GM12878 (cell line): ENCODE measurements at regions not wholly inside any gene's neighbourhood (a gene's known extent, or its start where the extent isn't known, plus 50 kb on each side); places are given as distances from the start of the nearest gene placed in this dataset.

Experiments used
- ATAC-seq: fragments of 200-7000 bp; cut with Tn5 transposase; 3 replicates; pipeline ENCODE4 v1.9.1; 2020; ENCODE audit warnings: mild to moderate bottlenecking, moderate library complexity
- BruUV-seq: library from RNA; stranded (reverse); fragments of 400-500 nt; replicated peaks from 2 replicates; lab custom pipeline; 2021; lab: Mats Ljungman, UMichigan
- CTCF ChIA-PET: fragments of 300-600 bp; sonication (Branson Sonifier 250); formaldehyde crosslinking; extraction: SDS; loops from one replicate; lab custom pipeline; 2021; ENCODE audit warnings: inconsistent platforms; lab: Yijun Ruan, JAX
- POLR2A ChIA-PET: fragments of 350-600 bp; formaldehyde crosslinking; extraction: SDS; loops from one replicate; lab custom pipeline; 2021; ENCODE audit warnings: inconsistent platforms; lab: Charles Lee
- RAD21 ChIA-PET: fragments of 300-600 bp; sonication (Branson Sonifier 250); formaldehyde crosslinking; loops from one replicate; lab custom pipeline; 2023; ENCODE audit warnings: antibody characterized with exemption; ENCODE audit not compliant: unreplicated experiment; lab: Charles Lee
- SMC1A ChIA-PET: fragments of 300-600 bp; sonication (Branson Sonifier 250); formaldehyde crosslinking; loops from one replicate; lab custom pipeline; 2023; ENCODE audit not compliant: unreplicated experiment, uncharacterized antibody; lab: Charles Lee
- DNase-seq: peaks from one replicate; pipeline ENCODE4 v3.0.0-alpha.2; 2011; ENCODE audit warnings: low read depth, low spot score
- FAIRE-seq: peaks from 3 replicates; lab custom pipeline; 2011; peaks lifted over from hg19 to GRCh38; lab: Jason Lieb, UNC
- H2AFZ ChIP-seq: 2 replicates; pipeline ENCODE4 v1.6.0; 2011; ENCODE audit warnings: low read depth, low read length, control low read depth; ENCODE audit not compliant: control insufficient read depth
- H3K27ac ChIP-seq: 2 replicates; pipeline ENCODE4 v1.5.1; 2011; ENCODE audit warnings: control low read depth; ENCODE audit not compliant: control insufficient read depth, insufficient read depth
- H3K27me3 ChIP-seq, 2 experiments: replicated peaks in 1 of 2; 2 replicates each; pipeline versions ENCODE4 v1.6.0 to v1.6.1; 2011; ENCODE audit warnings: low read length in 1 of 2; ENCODE audit not compliant: control insufficient read depth in 2 of 2, insufficient read depth in 2 of 2
- H3K36me3 ChIP-seq, 2 experiments: 2 replicates each; pipeline ENCODE4 v1.5.1; 2011; ENCODE audit warnings: low read length in 1 of 2; ENCODE audit not compliant: control insufficient read depth in 2 of 2, insufficient read depth in 2 of 2
- H3K4me1 ChIP-seq: 2 replicates; pipeline ENCODE4 v1.6.1; 2011; ENCODE audit warnings: mild to moderate bottlenecking, low read length, moderate library complexity, mixed read lengths; ENCODE audit not compliant: control insufficient read depth, insufficient read depth
- H3K4me2 ChIP-seq: 2 replicates; pipeline ENCODE4 v1.6.0; 2011; ENCODE audit warnings: control low read depth; ENCODE audit not compliant: control insufficient read depth, insufficient read depth
- H3K4me3 ChIP-seq: fragments of 200-600 bp; sonication (generic); 2 replicates; pipeline ENCODE4 v1.5.1; 2016
- H3K79me2 ChIP-seq: 2 replicates; pipeline ENCODE4 v1.6.0; 2011; ENCODE audit warnings: low read length; ENCODE audit not compliant: control insufficient read depth, insufficient read depth
- H3K9ac ChIP-seq: 2 replicates; pipeline ENCODE4 v1.8.0; 2011; ENCODE audit warnings: low read length, control low read depth, mixed read lengths; ENCODE audit not compliant: control insufficient read depth, insufficient read depth
- H3K9me3 ChIP-seq: replicated peaks from 3 replicates; pipeline ENCODE4 v1.5.1; 2011; ENCODE audit warnings: mild to moderate bottlenecking, low read length; ENCODE audit not compliant: control insufficient read depth, insufficient read depth
- H4K20me1 ChIP-seq: 2 replicates; pipeline ENCODE4 v1.6.0; 2011; ENCODE audit not compliant: control insufficient read depth, insufficient read depth
- CBFB ChIP-seq: IDR thresholded peaks from 2 replicates; pipeline ENCODE4 v1.6.1; 2016; ENCODE audit warnings: antibody characterized with exemption, low read depth
- CHD2 ChIP-seq: IDR thresholded peaks from 2 replicates; pipeline ENCODE4 v1.6.1; 2011; ENCODE audit warnings: low read depth, low read length, improper control_type of control experiment, borderline replicate concordance
- HCFC1 ChIP-seq: fragments of 150-350 bp; IDR thresholded peaks from 2 replicates; pipeline ENCODE4 v1.6.1; 2014; ENCODE audit warnings: low read length
- HDAC2 ChIP-seq: fragments of 200-600 bp; sonication (generic); IDR thresholded peaks from 2 replicates; pipeline ENCODE4 v1.6.1; 2017
- MEF2B ChIP-seq: fragments of 450-650 bp; IDR thresholded peaks from 2 replicates; pipeline ENCODE4 v1.6.1; 2018; ENCODE audit warnings: mild to moderate bottlenecking, moderate library complexity; ENCODE audit not compliant: partially characterized antibody, poor library complexity, severe bottlenecking
- SIN3A ChIP-seq: IDR thresholded peaks from 2 replicates; pipeline ENCODE4 v1.6.1; 2012; ENCODE audit warnings: low read depth, low read length, improper control_type of control experiment
- SMC3 ChIP-seq: IDR thresholded peaks from 2 replicates; pipeline ENCODE4 v1.6.1; 2011; ENCODE audit warnings: low read length, improper control_type of control experiment, borderline replicate concordance
- SREBF1 ChIP-seq: IDR thresholded peaks from 2 replicates; pipeline ENCODE4 v1.6.1; 2012; ENCODE audit warnings: mild to moderate bottlenecking, low read length
- TCF7 ChIP-seq: IDR thresholded peaks from 2 replicates; pipeline ENCODE4 v1.6.1; 2014; ENCODE audit warnings: antibody characterized with exemption, borderline replicate concordance
- YBX1 ChIP-seq: fragments of 450-650 bp; IDR thresholded peaks from 2 replicates; pipeline ENCODE4 v1.6.1; 2016; ENCODE audit warnings: antibody characterized with exemption
- WGBS: methylation state at CpG from one replicate; pipeline ENCODE4 v1.1.6; 2016; ENCODE audit warnings: low lambda C conversion rate; ENCODE audit not compliant: insufficient replicate concordance, insufficient coverage; ENCODE audit errors: missing lambda C conversion rate; 5-methylcytosine and 5-hydroxymethylcytosine counted together
- in situ Hi-C: fragments of 300-500 bp; cut with MboI; formaldehyde crosslinking; loops from 9 replicates; pipeline ENCODE4 v1.14.3; 2018; ENCODE audit warnings: mixed read lengths
- intact Hi-C: fragments of 100-400 bp; cut with micrococcal nuclease; formaldehyde crosslinking; loops from one replicate; pipeline ENCODE4 v1.14.2; 2022; ENCODE audit not compliant: unreplicated experiment
- TF ChIP-seq, protein P1 (sequence below): fragments of 150-350 bp; IDR thresholded peaks from 2 replicates; pipeline ENCODE4 v1.6.1; 2016; ENCODE audit warnings: low read depth, low read length
- TF ChIP-seq, protein P2 (sequence below): IDR thresholded peaks from 2 replicates; pipeline ENCODE4 v1.6.1; 2011; ENCODE audit warnings: borderline replicate concordance, low read depth, mild to moderate bottlenecking, moderate library complexity, low read length; ENCODE audit not compliant: insufficient read depth, poor library complexity, severe bottlenecking

DNA sequence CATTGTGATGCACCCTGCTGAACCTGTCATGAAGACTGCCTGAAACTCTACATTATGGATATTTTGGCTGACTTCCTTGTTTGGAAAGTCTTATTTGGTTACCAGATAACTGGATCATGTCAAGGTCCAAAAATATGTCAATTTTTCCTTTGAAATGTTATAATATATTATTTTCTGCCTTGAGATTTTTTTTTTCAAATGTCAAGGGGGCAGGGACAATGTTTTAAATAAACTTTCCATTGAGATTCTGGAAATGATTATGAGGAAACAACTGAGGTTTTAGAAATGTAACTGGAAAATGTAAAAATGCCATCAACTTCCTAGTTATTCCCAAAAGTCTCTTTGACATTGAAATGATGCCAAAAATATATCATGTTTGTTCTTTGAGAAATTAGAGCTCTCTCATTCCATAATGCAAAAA, 117.0 kb downstream of the RFC3 start (continued):
- TF ChIP-seq, protein P1, sequence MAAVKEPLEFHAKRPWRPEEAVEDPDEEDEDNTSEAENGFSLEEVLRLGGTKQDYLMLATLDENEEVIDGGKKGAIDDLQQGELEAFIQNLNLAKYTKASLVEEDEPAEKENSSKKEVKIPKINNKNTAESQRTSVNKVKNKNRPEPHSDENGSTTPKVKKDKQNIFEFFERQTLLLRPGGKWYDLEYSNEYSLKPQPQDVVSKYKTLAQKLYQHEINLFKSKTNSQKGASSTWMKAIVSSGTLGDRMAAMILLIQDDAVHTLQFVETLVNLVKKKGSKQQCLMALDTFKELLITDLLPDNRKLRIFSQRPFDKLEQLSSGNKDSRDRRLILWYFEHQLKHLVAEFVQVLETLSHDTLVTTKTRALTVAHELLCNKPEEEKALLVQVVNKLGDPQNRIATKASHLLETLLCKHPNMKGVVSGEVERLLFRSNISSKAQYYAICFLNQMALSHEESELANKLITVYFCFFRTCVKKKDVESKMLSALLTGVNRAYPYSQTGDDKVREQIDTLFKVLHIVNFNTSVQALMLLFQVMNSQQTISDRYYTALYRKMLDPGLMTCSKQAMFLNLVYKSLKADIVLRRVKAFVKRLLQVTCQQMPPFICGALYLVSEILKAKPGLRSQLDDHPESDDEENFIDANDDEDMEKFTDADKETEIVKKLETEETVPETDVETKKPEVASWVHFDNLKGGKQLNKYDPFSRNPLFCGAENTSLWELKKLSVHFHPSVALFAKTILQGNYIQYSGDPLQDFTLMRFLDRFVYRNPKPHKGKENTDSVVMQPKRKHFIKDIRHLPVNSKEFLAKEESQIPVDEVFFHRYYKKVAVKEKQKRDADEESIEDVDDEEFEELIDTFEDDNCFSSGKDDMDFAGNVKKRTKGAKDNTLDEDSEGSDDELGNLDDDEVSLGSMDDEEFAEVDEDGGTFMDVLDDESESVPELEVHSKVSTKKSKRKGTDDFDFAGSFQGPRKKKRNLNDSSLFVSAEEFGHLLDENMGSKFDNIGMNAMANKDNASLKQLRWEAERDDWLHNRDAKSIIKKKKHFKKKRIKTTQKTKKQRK = no peak
- TF ChIP-seq YBX1 (no peak), CHD2 (no peak), SMC3 (no peak), SIN3A (no peak), HDAC2 (no peak), HCFC1 (no peak)

DNA sequence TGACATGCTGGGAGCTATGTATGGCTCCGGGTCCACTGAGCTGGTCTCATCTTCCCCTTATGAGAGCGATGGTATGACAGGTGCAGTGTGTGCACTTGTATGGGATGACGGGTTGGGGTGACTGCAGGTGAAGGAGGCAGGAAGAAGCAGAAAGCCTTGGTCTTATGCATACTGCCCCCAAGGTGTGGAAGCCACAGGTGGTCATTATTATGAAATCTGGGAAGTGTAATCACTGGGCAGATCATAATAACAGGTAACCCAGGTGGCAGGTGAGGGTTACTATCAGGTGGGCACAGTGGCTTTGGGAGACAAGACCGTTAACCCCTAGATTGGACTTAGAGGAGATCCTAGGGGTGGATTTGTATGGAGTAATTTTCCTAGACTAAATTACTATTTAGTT, 118.0 kb downstream of the RFC3 start:
- Histone ChIP-seq H3K9ac (no peak overlapping the region), H2AFZ (no peak overlapping the region), H3K9me3 (no peaks in the 10 kb centered on the region; the same call in 2 of the 3 replicates), H3K27ac (no peak overlapping the region), H3K79me2 (no peaks in the 10 kb centered on the region), H4K20me1 (no peaks in the 10 kb centered on the region), H3K4me1 (0 out of 2 replicates have a peak, but pooled peaks cover 3% of the 10 kb centered on the region), H3K36me3 (no peaks in the 10 kb centered on the region), H3K27me3 (no peaks in the 10 kb centered on the region), H3K4me3 (no peak overlapping the region), H3K4me2 (no peak overlapping the region)
- ChIA-PET CTCF (no interaction called here), POLR2A (no interaction called here), RAD21 (no interaction called here), SMC1A (interaction anchor here (2.0 kb wide), 1 partner anchor 138 kb away, joined by 6 read pairs; no protein-coding TSS in a partner anchor)
- ATAC-seq (no peak), DNase-seq (no peak), FAIRE-seq (no peak)
- in situ Hi-C loops = no loop called here
- TF ChIP-seq TCF7 (no peak), MEF2B (no peak), CBFB (no peak), SREBF1 (no peak)
- TF ChIP-seq, protein P2, sequence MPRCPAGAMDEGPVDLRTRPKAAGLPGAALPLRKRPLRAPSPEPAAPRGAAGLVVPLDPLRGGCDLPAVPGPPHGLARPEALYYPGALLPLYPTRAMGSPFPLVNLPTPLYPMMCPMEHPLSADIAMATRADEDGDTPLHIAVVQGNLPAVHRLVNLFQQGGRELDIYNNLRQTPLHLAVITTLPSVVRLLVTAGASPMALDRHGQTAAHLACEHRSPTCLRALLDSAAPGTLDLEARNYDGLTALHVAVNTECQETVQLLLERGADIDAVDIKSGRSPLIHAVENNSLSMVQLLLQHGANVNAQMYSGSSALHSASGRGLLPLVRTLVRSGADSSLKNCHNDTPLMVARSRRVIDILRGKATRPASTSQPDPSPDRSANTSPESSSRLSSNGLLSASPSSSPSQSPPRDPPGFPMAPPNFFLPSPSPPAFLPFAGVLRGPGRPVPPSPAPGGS = no peak
- 97% methylated on average over 4 of the region's 4 CpGs for whole genome bisulfite sequencing
- intact Hi-C loops = no loop called here
- BruUV-seq = no TSS peak
